Gastrocnemius medialis (tissue), 4 donors: ENCODE measurements at regions not wholly inside any gene's neighbourhood (a gene's known extent, or its start where the extent isn't known, plus 50 kb on each side); places are given as distances from the start of the nearest gene placed in this dataset.

Experiments
- ATAC-seq, 2 donors: fragments of 150-250 bp; one replicate each; pipeline ENCODE4 v1.9.1; 2016
- DNase-seq, 2 donors: peaks; one replicate each; pipeline ENCODE4 v3.0.0-alpha.2; 2019
- H3K27ac ChIP-seq, 4 donors: fragments of 200-600 bp; sonication (generic); 1 replicate in 1 of 4; 2 replicates in 3 of 4; pipeline ENCODE4 v1.5.1; 2016 to 2018; ENCODE audit warnings: mild to moderate bottlenecking in 2 of 4, moderate library complexity in 1 of 4
- H3K27me3 ChIP-seq, 3 donors: fragments of 200-600 bp; sonication (generic) in 2 of 3; 1 replicate in 1 of 3; 2 replicates in 2 of 3; pipeline versions ENCODE4 v1.5.1 to v1.6.0; 2016 to 2019; ENCODE audit warnings: mild to moderate bottlenecking in 1 of 3, moderate library complexity in 1 of 3
- H3K36me3 ChIP-seq, 2 donors: fragments of 200-600 bp; sonication (generic) in 1 of 2; one replicate each; pipeline ENCODE4 v1.5.1; 2017 to 2018
- H3K4me1 ChIP-seq, 2 donors: fragments of 200-600 bp; sonication (generic) in 1 of 2; one replicate each; pipeline ENCODE4 v1.5.1; 2016 to 2017; ENCODE audit warnings: mild to moderate bottlenecking in 2 of 2
- H3K4me3 ChIP-seq, 4 donors: fragments of 200-600 bp; sonication (generic) in 3 of 4; 1 replicate in 1 of 4; 2 replicates in 3 of 4; pipeline ENCODE4 v1.5.1; 2016 to 2019; ENCODE audit warnings: mild to moderate bottlenecking in 2 of 4
- H3K9me3 ChIP-seq, 3 donors: fragments of 200-600 bp; sonication (generic) in 2 of 3; 1 replicate in 1 of 3; 2 replicates in 2 of 3; pipeline ENCODE4 v1.5.1; 2016 to 2019
- CTCF ChIP-seq, 5 experiments: fragments of 450-650 bp in 3 of 5; fragments of 200-600 bp in 2 of 5; sonication (generic) in 2 of 5; IDR thresholded peaks in 4 of 5; conservative IDR thresholded peaks in 1 of 5; 1 replicate in 4 of 5; 2 replicates in 1 of 5; pipeline ENCODE4 v1.5.1; 2016 to 2019; ENCODE audit warnings: antibody characterized with exemption in 5 of 5, mild to moderate bottlenecking in 3 of 5, moderate library complexity in 3 of 5
- POLR2A ChIP-seq, 2 donors: fragments of 450-650 bp; IDR thresholded peaks; one replicate each; pipeline ENCODE4 v1.6.1; 2017; ENCODE audit warnings: antibody characterized with exemption in 2 of 2, mild to moderate bottlenecking in 2 of 2, moderate library complexity in 2 of 2
- in situ Hi-C, 4 donors: fragments of 200-750 bp; cut with MboI; loops; one replicate each; pipeline versions ENCODE4 v1.15.0 to v1.8.0; 2017; ENCODE audit warnings: low sequenced_read_pairs in 4 of 4
- intact Hi-C: fragments of 100-400 bp; cut with DNase I; formaldehyde crosslinking; loops from one replicate; pipeline ENCODE4 v1.15.1; 2023; ENCODE audit warnings: low total_unique reads

- Histone ChIP-seq H3K36me3 (no peaks in the 10 kb centered on the region), H3K9me3 (no peaks in the 10 kb centered on the region), H3K27me3 (no peaks in the 10 kb centered on the region), H3K27ac (no peak overlapping the region), H3K4me1 (no peaks in the 10 kb centered on the region), H3K4me3 (no peak overlapping the region)
- TF ChIP-seq CTCF (IDR thresholded peaks at IDR 0.05 in 4 of 5, conservative IDR thresholded peaks at IDR 0.05 in 1 of 5), result no peak
- no peak for TF ChIP-seq POLR2A (IDR thresholded peaks at IDR 0.05)
- DNase-seq (no peak), ATAC-seq (no peak)
- intact Hi-C loops (no loop called here), in situ Hi-C loops (no loop called here)
These were observed 287.4 kb downstream of the RBM43 start for GRCh38 chr2:150974234-150974633.

- Histone ChIP-seq H3K4me3 (no peak overlapping the region), H3K9me3 (no peaks in the 10 kb centered on the region), H3K36me3 (no peaks in the 10 kb centered on the region), H3K27me3 (no peaks in the 10 kb centered on the region), H3K4me1 (no peaks in the 10 kb centered on the region), H3K27ac (no peak overlapping the region)
- in situ Hi-C loops (no loop called here), intact Hi-C loops (no loop called here)
- TF ChIP-seq CTCF (IDR thresholded peaks at IDR 0.05 in 4 of 5, conservative IDR thresholded peaks at IDR 0.05 in 1 of 5) (no peak), POLR2A (IDR thresholded peaks at IDR 0.05) (no peak)
- DNase-seq (no peak), ATAC-seq (no peak)
These were observed 289.8 kb downstream of the RBM43 start for GRCh38 chr2:150971910-150972309.

- in situ Hi-C loops (no loop called here), intact Hi-C loops (no loop called here)
- H3K4me3 ChIP-seq, result no peak overlapping the region
- ATAC-seq (no peak), DNase-seq (no peak)
- H3K36me3 ChIP-seq, result no peaks in the 10 kb centered on the region
- H3K27ac ChIP-seq, result no peak overlapping the region
- no peaks in the 10 kb centered on the region for H3K4me1 ChIP-seq
- H3K9me3 ChIP-seq, result no peaks in the 10 kb centered on the region
- no peak for TF ChIP-seq POLR2A (IDR thresholded peaks at IDR 0.05)
- no peak for TF ChIP-seq CTCF (IDR thresholded peaks at IDR 0.05 in 4 of 5, conservative IDR thresholded peaks at IDR 0.05 in 1 of 5)
- no peaks in the 10 kb centered on the region for H3K27me3 ChIP-seq
These were observed 298.3 kb downstream of the RBM43 start for GRCh38 chr2:150963336-150963735.

GRCh38 chr2:150955231-150955630, 306.4 kb downstream of the RBM43 start:
- in situ Hi-C loops (no loop called here), intact Hi-C loops (no loop called here)
- no peak overlapping the region for H3K4me3 ChIP-seq
- no peaks in the 10 kb centered on the region for H3K27me3 ChIP-seq
- no peaks in the 10 kb centered on the region for H3K4me1 ChIP-seq
- H3K36me3 ChIP-seq, result no peaks in the 10 kb centered on the region
- ATAC-seq (no peak), DNase-seq (no peak)
- no peak for TF ChIP-seq POLR2A (IDR thresholded peaks at IDR 0.05)
- no peak overlapping the region for H3K27ac ChIP-seq
- H3K9me3 ChIP-seq, result no peaks in the 10 kb centered on the region

GRCh38 chr2:150946831-150947230, 314.8 kb downstream of the RBM43 start:
- no peaks in the 10 kb centered on the region for H3K27me3 ChIP-seq
- no peak for ATAC-seq
- intact Hi-C loops, result no loop called here
- H3K9me3 ChIP-seq, result no peaks in the 10 kb centered on the region
- no peaks in the 10 kb centered on the region for H3K36me3 ChIP-seq
- in situ Hi-C loops, result no loop called here
- H3K4me1 ChIP-seq, result no peaks in the 10 kb centered on the region
- DNase-seq, result no peak
- TF ChIP-seq CTCF (IDR thresholded peaks at IDR 0.05 in 4 of 5, conservative IDR thresholded peaks at IDR 0.05 in 1 of 5) (no peak), POLR2A (IDR thresholded peaks at IDR 0.05) (no peak)
- H3K27ac ChIP-seq, result no peak overlapping the region
- H3K4me3 ChIP-seq, result no peak overlapping the region
